H1 (cell line): ENCODE measurements at regions not wholly inside any gene's neighbourhood (a gene's known extent, or its start where the extent isn't known, plus 50 kb on each side); places are given as distances from the start of the nearest gene placed in this dataset.

Source experiments
- CTCF ChIA-PET: fragments of 300-600 bp; sonication (Branson Sonifier 250); formaldehyde crosslinking; loops from one replicate; lab custom pipeline; 2021; ENCODE audit not compliant: partially characterized antibody; lab: Charles Lee
- POLR2A ChIA-PET: fragments of 300-600 bp; sonication (Branson Sonifier 250); formaldehyde crosslinking; loops from one replicate; lab custom pipeline; 2021; ENCODE audit warnings: inconsistent platforms; ENCODE audit not compliant: partially characterized antibody; lab: Charles Lee
- DNase-seq, 2 experiments: peaks; one replicate each; pipeline versions ENCODE4 v3.0.0 to v3.0.0-alpha.2; 2010 to 2022; ENCODE audit warnings: low spot score in 2 of 2, low read depth in 1 of 2, mixed read lengths in 1 of 2
- FAIRE-seq: peaks from 2 replicates; lab custom pipeline; 2011; peaks lifted over from hg19 to GRCh38; lab: Jason Lieb, UNC
- H2AFZ ChIP-seq: 2 replicates; pipeline ENCODE4 v1.8.1; 2012; ENCODE audit warnings: low read length, inconsistent platforms
- H2AK5ac ChIP-seq: 2 replicates; pipeline ENCODE4 v1.6.1; 2013; ENCODE audit warnings: low read depth, low read length
- H2BK120ac ChIP-seq: replicated peaks from 2 replicates; pipeline ENCODE3; 2013; ENCODE audit warnings: low read depth, low read length, inconsistent platforms
- H2BK12ac ChIP-seq: 2 replicates; pipeline ENCODE4 v1.6.1; 2013; ENCODE audit warnings: low read depth, low read length
- H2BK15ac ChIP-seq: 2 replicates; pipeline ENCODE4 v1.6.1; 2013; ENCODE audit warnings: low read length
- H2BK20ac ChIP-seq: 2 replicates; pipeline ENCODE4 v1.6.1; 2013; ENCODE audit warnings: low read length
- H2BK5ac ChIP-seq: 2 replicates; pipeline ENCODE4 v1.6.1; 2013; ENCODE audit warnings: low read depth, low read length
- H3K14ac ChIP-seq: 2 replicates; pipeline ENCODE4 v1.6.1; 2013; ENCODE audit warnings: inconsistent platforms; ENCODE audit not compliant: insufficient read length
- H3K18ac ChIP-seq: 2 replicates; pipeline ENCODE4 v1.6.1; 2013; ENCODE audit warnings: low read length; ENCODE audit errors: extremely low read depth
- H3K23ac ChIP-seq: 2 replicates; pipeline ENCODE4 v1.6.1; 2013; ENCODE audit warnings: inconsistent platforms; ENCODE audit not compliant: insufficient read length
- H3K23me2 ChIP-seq: 2 replicates; pipeline ENCODE4 v1.6.1; 2013; ENCODE audit warnings: low read depth, low read length
- H3K27ac ChIP-seq: 2 replicates; pipeline ENCODE4 v1.6.1; 2011; ENCODE audit warnings: low read depth, low read length, inconsistent platforms
- H3K27me3 ChIP-seq, 4 experiments: replicated peaks in 1 of 4; 1 replicate in 1 of 4; 2 replicates in 3 of 4; pipeline versions ENCODE4 v1.6.1 to v1.8.1; 2011 to 2013; ENCODE audit warnings: low read length in 3 of 4, mild to moderate bottlenecking in 3 of 4, inconsistent platforms in 2 of 4, mixed read lengths in 2 of 4, moderate library complexity in 1 of 4; ENCODE audit not compliant: control insufficient read depth in 3 of 4, insufficient read depth in 3 of 4; ENCODE audit errors: extremely low read depth in 1 of 4
- H3K36me3 ChIP-seq, 4 experiments: 2 replicates each; pipeline versions ENCODE4 v1.6.1 to v1.8.1; 2011 to 2013; ENCODE audit warnings: mild to moderate bottlenecking in 4 of 4, low read length in 3 of 4, moderate library complexity in 2 of 4, control low read depth in 1 of 4, inconsistent platforms in 1 of 4; ENCODE audit not compliant: insufficient read depth in 4 of 4, control insufficient read depth in 2 of 4
- H3K4ac ChIP-seq: replicated peaks from 2 replicates; pipeline ENCODE3; 2013; ENCODE audit warnings: low read length, low read depth, mixed read lengths, inconsistent platforms; ENCODE audit not compliant: insufficient read length
- H3K4me1 ChIP-seq, 4 experiments: replicated peaks in 1 of 4; 1 replicate in 1 of 4; 2 replicates in 3 of 4; pipeline versions ENCODE4 v1.6.1 to v1.8.1; 2011 to 2013; ENCODE audit warnings: low read length in 3 of 4, inconsistent platforms in 2 of 4, mixed read lengths in 1 of 4; ENCODE audit not compliant: insufficient read depth in 4 of 4, control insufficient read depth in 3 of 4
- H3K4me2 ChIP-seq, 2 experiments: 2 replicates each; pipeline versions ENCODE4 v1.6.1 to v1.8.1; 2011 to 2013; ENCODE audit warnings: low read depth in 2 of 2, low read length in 2 of 2, control low read depth in 1 of 2, inconsistent platforms in 1 of 2, mild to moderate bottlenecking in 1 of 2; ENCODE audit not compliant: insufficient read depth in 1 of 2
- H3K4me3 ChIP-seq, 4 experiments: fragments of 200-600, 300-600 bp in 1 of 4; sonication (generic), shearing (Covaris generic), sonication (Bioruptor Twin) in 1 of 4; 2 replicates each; pipeline versions ENCODE4 v1.5.1 to v1.8.1; 2011 to 2016; ENCODE audit warnings: low read length in 4 of 4, low read depth in 3 of 4, control low read depth in 2 of 4, inconsistent platforms in 2 of 4, mild to moderate bottlenecking in 2 of 4, mixed read lengths in 1 of 4, moderate library complexity in 1 of 4; ENCODE audit not compliant: insufficient read depth in 2 of 4; ENCODE audit errors: extremely low read depth in 1 of 4
- H3K56ac ChIP-seq: replicated peaks from 2 replicates; pipeline ENCODE3; 2013; ENCODE audit warnings: low read depth, mild to moderate bottlenecking, mixed read lengths, low read length, inconsistent platforms; ENCODE audit not compliant: insufficient read length
- H3K79me1 ChIP-seq: 2 replicates; pipeline ENCODE4 v1.6.1; 2013; ENCODE audit warnings: low read depth, low read length, control low read depth
- H3K79me2 ChIP-seq, 2 experiments: 2 replicates each; pipeline versions ENCODE4 v1.6.1 to v1.8.1; 2012 to 2013; ENCODE audit warnings: low read length in 2 of 2, mild to moderate bottlenecking in 2 of 2, inconsistent platforms in 1 of 2; ENCODE audit not compliant: insufficient read depth in 2 of 2, control insufficient read depth in 1 of 2
- H3K9ac ChIP-seq, 4 experiments: replicated peaks in 1 of 4; 1 replicate in 1 of 4; 2 replicates in 3 of 4; pipeline versions ENCODE4 v1.6.1 to v1.8.1; 2011 to 2013; ENCODE audit warnings: low read depth in 3 of 4, low read length in 3 of 4, control low read depth in 2 of 4, mild to moderate bottlenecking in 2 of 4, moderate library complexity in 2 of 4, inconsistent platforms in 1 of 4; ENCODE audit errors: extremely low read depth in 1 of 4
- H3K9me3 ChIP-seq, 2 experiments: 2 replicates each; pipeline versions ENCODE4 v1.6.1 to v1.8.1; 2012 to 2013; ENCODE audit warnings: mild to moderate bottlenecking in 2 of 2, moderate library complexity in 2 of 2, control low read depth in 1 of 2, inconsistent platforms in 1 of 2, low read depth in 1 of 2, low read length in 1 of 2, mixed read lengths in 1 of 2; ENCODE audit not compliant: insufficient read depth in 2 of 2
- H4K20me1 ChIP-seq, 2 experiments: replicated peaks in 1 of 2; 2 replicates each; pipeline versions ENCODE3 to v1.8.1; 2011 to 2013; ENCODE audit warnings: inconsistent platforms in 2 of 2, low read length in 2 of 2, mild to moderate bottlenecking in 1 of 2; ENCODE audit not compliant: insufficient read depth in 2 of 2, control insufficient read depth in 1 of 2
- H4K5ac ChIP-seq: 2 replicates; pipeline ENCODE4 v1.6.1; 2013; ENCODE audit warnings: low read length, low read depth, mixed read lengths, inconsistent platforms; ENCODE audit not compliant: insufficient read length
- H4K8ac ChIP-seq: 2 replicates; pipeline ENCODE4 v1.8.0; 2013; ENCODE audit warnings: mild to moderate bottlenecking, moderate library complexity, low read length, inconsistent platforms; ENCODE audit not compliant: insufficient read depth; ENCODE audit errors: extremely low read depth
- H4K91ac ChIP-seq: replicated peaks from 2 replicates; pipeline ENCODE3; 2013; ENCODE audit warnings: low read length, mixed read lengths, inconsistent platforms; ENCODE audit not compliant: insufficient read length
- EGR1 ChIP-seq: IDR thresholded peaks from 2 replicates; pipeline ENCODE4 v1.6.1; 2011; ENCODE audit warnings: low read depth, low read length, borderline replicate concordance
- GABPA ChIP-seq: IDR thresholded peaks from 2 replicates; pipeline ENCODE4 v1.6.1; 2011; ENCODE audit warnings: mild to moderate bottlenecking, low read length, moderate library complexity, borderline replicate concordance; ENCODE audit not compliant: insufficient read depth
- JUN ChIP-seq: IDR thresholded peaks from 2 replicates; pipeline ENCODE4 v1.6.1; 2011; ENCODE audit warnings: low read depth, mild to moderate bottlenecking, improper control_type of control experiment, low read length
- NRF1 ChIP-seq: IDR thresholded peaks from 2 replicates; pipeline ENCODE4 v1.6.1; 2011; ENCODE audit warnings: mild to moderate bottlenecking, low read depth, low read length, improper control_type of control experiment
- SP2 ChIP-seq: IDR thresholded peaks from 2 replicates; pipeline ENCODE4 v1.6.1; 2012; ENCODE audit warnings: mild to moderate bottlenecking, low read length, inconsistent platforms
- WGBS, 2 experiments: shearing (Covaris generic) in 1 of 2; methylation state at CpG; one replicate each; pipeline versions ENCODE4 v1.1.6 to v1.1.7; 2013 to 2015; ENCODE audit warnings: low lambda C conversion rate in 2 of 2, mixed read lengths in 2 of 2, inconsistent platforms in 1 of 2, low coverage in 1 of 2, missing lambda C conversion rate in 1 of 2; ENCODE audit not compliant: insufficient replicate concordance in 2 of 2, insufficient coverage in 1 of 2, insufficient read length in 1 of 2; ENCODE audit errors: extremely low coverage in 1 of 2, missing lambda C conversion rate in 1 of 2; 5-methylcytosine and 5-hydroxymethylcytosine counted together

GRCh38 chr2:12074845-12075217, 328.4 kb downstream of the LPIN1 start:
- POLR2A ChIA-PET = no interaction called here
- Histone ChIP-seq H3K27me3 (no peaks in the 10 kb centered on the region), H3K56ac (no peak overlapping the region), H3K4ac (no peak overlapping the region), H2BK20ac (no peak overlapping the region), H4K8ac (no peak overlapping the region), H2BK15ac (no peak overlapping the region), H3K18ac (no peak overlapping the region), H2BK5ac (no peak overlapping the region), H3K36me3 (no peaks in the 10 kb centered on the region), H4K5ac (no peak overlapping the region), H3K9ac (no peak overlapping the region), H3K9me3 (no peaks in the 10 kb centered on the region), H3K4me1 (peaks cover 0 to 3% (median 0%) of the 10 kb centered on the region in 4 experiments; a peak in 1 of 7 replicates), H4K91ac (no peak overlapping the region), H3K4me2 (no peak overlapping the region), H2BK12ac (no peak overlapping the region), H2AFZ (no peak overlapping the region), H3K79me2 (no peaks in the 10 kb centered on the region), H3K14ac (no peak overlapping the region), H3K79me1 (no peaks in the 10 kb centered on the region), H2AK5ac (no peak overlapping the region), H2BK120ac (no peak overlapping the region), H3K23me2 (no peaks in the 10 kb centered on the region), H3K23ac (no peak overlapping the region), H3K4me3 (no peak overlapping the region), H3K27ac (no peak overlapping the region), H4K20me1 (no peaks in the 10 kb centered on the region)
- no peak for DNase-seq
- WGBS, 2 experiments = 89% methylated on average over 2 of the region's 2 CpGs; no CpG with 5 or more reads in 1 of the 2 experiments
- no peak for FAIRE-seq
- TF ChIP-seq GABPA (no peak), JUN (no peak), SP2 (no peak), EGR1 (no peak), NRF1 (no peak)
- CTCF ChIA-PET = no interaction called here
